Uterus (tissue), 3 donors: ENCODE measurements at regions not wholly inside any gene's neighbourhood (a gene's known extent, or its start where the extent isn't known, plus 50 kb on each side); places are given as distances from the start of the nearest gene placed in this dataset.
"Not testable (repeated sequence)": the region's sequence is repeated elsewhere in the genome, so short reads cannot be mapped to it uniquely, and the experiment has no call there.

Experiments
- DNase-seq, 2 donors: peaks; one replicate each; pipeline ENCODE4 v3.0.0-alpha.2; 2019 to 2020
- H3K27ac ChIP-seq, 2 donors: fragments of 200-600 bp; sonication (generic); 1 replicate in 1 of 2; 2 replicates in 1 of 2; pipeline ENCODE4 v1.5.1; 2016 to 2018
- H3K27me3 ChIP-seq, 2 donors: fragments of 200-600 bp; sonication (generic); one replicate each; pipeline ENCODE4 v1.5.1; 2018 to 2019; ENCODE audit warnings: control low read depth in 1 of 2
- H3K36me3 ChIP-seq, 2 donors: fragments of 200-600 bp; sonication (generic); one replicate each; pipeline ENCODE4 v1.5.1; 2019; ENCODE audit warnings: control low read depth in 1 of 2
- H3K4me1 ChIP-seq, 2 donors: fragments of 200-600 bp; sonication (generic); one replicate each; pipeline ENCODE4 v1.5.1; 2018 to 2019; ENCODE audit warnings: control low read depth in 1 of 2
- H3K4me3 ChIP-seq, 2 donors: fragments of 200-600 bp; sonication (generic); 1 replicate in 1 of 2; 2 replicates in 1 of 2; pipeline ENCODE4 v1.5.1; 2018 to 2019; ENCODE audit warnings: mild to moderate bottlenecking in 1 of 2
- H3K9me3 ChIP-seq, 2 donors: fragments of 200-600 bp; sonication (generic); one replicate each; pipeline ENCODE4 v1.5.1; 2019; ENCODE audit warnings: control low read depth in 1 of 2
- CTCF ChIP-seq, 4 experiments: fragments of 200-600 bp in 2 of 4; fragments of 450-650 bp in 2 of 4; sonication (generic) in 2 of 4; IDR thresholded peaks; one replicate each; pipeline ENCODE4 v1.5.1; 2016 to 2019; ENCODE audit warnings: antibody characterized with exemption in 4 of 4, mild to moderate bottlenecking in 2 of 4, moderate library complexity in 1 of 4
- POLR2A ChIP-seq, 2 donors: fragments of 450-650 bp; IDR thresholded peaks; one replicate each; pipeline ENCODE4 v1.6.1; 2016; ENCODE audit warnings: antibody characterized with exemption in 2 of 2, mild to moderate bottlenecking in 1 of 2, moderate library complexity in 1 of 2
- intact Hi-C: fragments of 100-400 bp; cut with DNase I; formaldehyde crosslinking; loops from one replicate; pipeline ENCODE4 v1.15.1; 2023; ENCODE audit warnings: low total_unique reads
- donor health status: DM: yes; HTN: yes; CAD: no.

GRCh38 chr14:25303934-25304333, 254.0 kb upstream of the STXBP6 start:
- Histone ChIP-seq H3K4me3 (no peak overlapping the region), H3K27me3 (no peaks in the 10 kb centered on the region), H3K9me3 (no peaks in the 10 kb centered on the region), H3K4me1 (no peaks in the 10 kb centered on the region), H3K36me3 (no peaks in the 10 kb centered on the region), H3K27ac (no peak overlapping the region)
- TF ChIP-seq CTCF (IDR thresholded peaks at IDR 0.05) = no peak
- no peak for TF ChIP-seq POLR2A (IDR thresholded peaks at IDR 0.05)
- intact Hi-C loops = no loop called here
- DNase-seq = no peak

GRCh38 chr14:25298238-25298637, 248.3 kb upstream of the STXBP6 start:
- no peak for TF ChIP-seq CTCF (IDR thresholded peaks at IDR 0.05)
- Histone ChIP-seq H3K36me3 (no peaks in the 10 kb centered on the region), H3K27ac (no peak overlapping the region), H3K9me3 (no peaks in the 10 kb centered on the region), H3K27me3 (no peaks in the 10 kb centered on the region), H3K4me1 (no peaks in the 10 kb centered on the region), H3K4me3 (no peak overlapping the region)
- no peak for DNase-seq
- intact Hi-C loops = no loop called here

- DNase-seq, intact Hi-C loops, H3K36me3 ChIP-seq, H3K27me3 ChIP-seq, H3K4me3 ChIP-seq, H3K9me3 ChIP-seq, H3K4me1 ChIP-seq, H3K27ac ChIP-seq: not testable (repeated sequence)
These were observed 240.2 kb upstream of the STXBP6 start for GRCh38 chr14:25290154-25290553.

GRCh38 chr14:25274529-25274928, 224.6 kb upstream of the STXBP6 start:
- Histone ChIP-seq H3K4me1 (no peaks in the 10 kb centered on the region), H3K4me3 (no peak overlapping the region), H3K36me3 (no peaks in the 10 kb centered on the region), H3K9me3 (no peaks in the 10 kb centered on the region), H3K27me3 (no peaks in the 10 kb centered on the region), H3K27ac (no peak overlapping the region)
- intact Hi-C loops = no loop called here
- no peak for DNase-seq
- TF ChIP-seq POLR2A (IDR thresholded peaks at IDR 0.05) (no peak), CTCF (IDR thresholded peaks at IDR 0.05) (no peak)

- Histone ChIP-seq H3K27ac (no peak overlapping the region), H3K4me1 (no peaks in the 10 kb centered on the region), H3K9me3 (no peaks in the 10 kb centered on the region), H3K36me3 (no peaks in the 10 kb centered on the region), H3K27me3 (no peaks in the 10 kb centered on the region), H3K4me3 (no peak overlapping the region)
- intact Hi-C loops = no loop called here
- no peak for DNase-seq
- TF ChIP-seq POLR2A (IDR thresholded peaks at IDR 0.05) (no peak), CTCF (IDR thresholded peaks at IDR 0.05) (no peak)
These were observed 217.2 kb upstream of the STXBP6 start for GRCh38 chr14:25267186-25267585.

- intact Hi-C loops = no loop called here
- H3K27ac ChIP-seq = no peak overlapping the region
- TF ChIP-seq POLR2A (IDR thresholded peaks at IDR 0.05) = no peak
- TF ChIP-seq CTCF (IDR thresholded peaks at IDR 0.05) = no peak
These were observed 209.5 kb upstream of the STXBP6 start for GRCh38 chr14:25259470-25259869.

More at GRCh38 chr14:25259470-25259869, 209.5 kb upstream of the STXBP6 start:
- no peaks in the 10 kb centered on the region for H3K4me1 ChIP-seq
- H3K4me3 ChIP-seq = no peak overlapping the region
- H3K9me3 ChIP-seq = no peaks in the 10 kb centered on the region
- no peaks in the 10 kb centered on the region for H3K36me3 ChIP-seq
- no peaks in the 10 kb centered on the region for H3K27me3 ChIP-seq
- DNase-seq = no peak
